Smooth muscle cell (in vitro differentiated cells): ENCODE measurements at regions not wholly inside any gene's neighbourhood (a gene's known extent, or its start where the extent isn't known, plus 50 kb on each side); places are given as distances from the start of the nearest gene placed in this dataset.

Experiments
- DNase-seq: peaks from one replicate; lab custom pipeline; 2025; ENCODE audit not compliant: unreplicated experiment; lab: John Stamatoyannopoulos, UW
- H2AFZ ChIP-seq: fragments of 200-600 bp; sonication (generic); 2 replicates; pipeline ENCODE4 v1.6.0; 2016; ENCODE audit warnings: antibody characterized with exemption, low read depth, mild to moderate bottlenecking
- H3F3A ChIP-seq: fragments of 200-600 bp; sonication (generic); 2 replicates; pipeline ENCODE4 v1.6.0; 2017; ENCODE audit warnings: antibody characterized with exemption, low read depth
- H3K27ac ChIP-seq: fragments of 200-600 bp; sonication (generic); 2 replicates; pipeline ENCODE4 v1.5.1; 2016; ENCODE audit warnings: low read depth, mild to moderate bottlenecking
- H3K27me3 ChIP-seq: fragments of 200-600 bp; sonication (generic); 2 replicates; pipeline ENCODE4 v1.6.1; 2016; ENCODE audit warnings: low read depth, mild to moderate bottlenecking
- H3K36me3 ChIP-seq: fragments of 200-600 bp; sonication (generic); 2 replicates; pipeline ENCODE4 v1.5.1; 2016; ENCODE audit warnings: low read depth
- H3K4me1 ChIP-seq: fragments of 200-600 bp; sonication (generic); 2 replicates; pipeline ENCODE4 v1.5.1; 2016; ENCODE audit warnings: low read depth
- H3K4me2 ChIP-seq: fragments of 200-600 bp; sonication (generic); 2 replicates; pipeline ENCODE4 v1.6.0; 2016; ENCODE audit warnings: mild to moderate bottlenecking
- H3K4me3 ChIP-seq: fragments of 200-600 bp; sonication (generic); 2 replicates; pipeline ENCODE4 v1.5.1; 2016; ENCODE audit warnings: mild to moderate bottlenecking
- H3K79me2 ChIP-seq: fragments of 200-600 bp; sonication (generic); 2 replicates; pipeline ENCODE4 v1.6.0; 2016; ENCODE audit warnings: low read depth, mild to moderate bottlenecking
- H3K9ac ChIP-seq: fragments of 200-600 bp; sonication (generic); 2 replicates; pipeline ENCODE4 v1.6.0; 2016; ENCODE audit warnings: low read depth
- H3K9me3 ChIP-seq: fragments of 200-600 bp; sonication (generic); replicated peaks from 2 replicates; pipeline ENCODE4 v1.5.1; 2016; ENCODE audit warnings: low read depth
- H4K20me1 ChIP-seq: fragments of 200-600 bp; sonication (generic); 2 replicates; pipeline ENCODE4 v1.6.0; 2016; ENCODE audit warnings: low read depth
- CTCF ChIP-seq: fragments of 200-600 bp; sonication (generic); IDR thresholded peaks from 2 replicates; pipeline ENCODE4 v1.5.1; 2017; ENCODE audit warnings: borderline replicate concordance, mild to moderate bottlenecking, antibody characterized with exemption; ENCODE audit not compliant: insufficient read depth, poor library complexity, severe bottlenecking
- WGBS: methylation state at CpG from one replicate; pipeline ENCODE4 v1.1.7; 2016; ENCODE audit warnings: low lambda C conversion rate; 5-methylcytosine and 5-hydroxymethylcytosine counted together

- H3K9me3 ChIP-seq = no peaks in the 10 kb centered on the region
- no peak overlapping the region for H3K4me2 ChIP-seq
Measured at GRCh38 chr2:49367003-49367402, 212.7 kb upstream of the FSHR start.

GRCh38 chr2:49360407-49360767, 206.1 kb upstream of the FSHR start:
- Histone ChIP-seq H3K27me3 (no peaks in the 10 kb centered on the region), H3F3A (no peaks in the 10 kb centered on the region), H2AFZ (no peak overlapping the region), H3K4me2 (no peak overlapping the region), H4K20me1 (no peaks in the 10 kb centered on the region), H3K27ac (no peak overlapping the region), H3K4me3 (no peak overlapping the region), H3K79me2 (no peaks in the 10 kb centered on the region), H3K36me3 (no peaks in the 10 kb centered on the region), H3K4me1 (peaks cover 6% of the 10 kb centered on the region), H3K9me3 (no peaks in the 10 kb centered on the region), H3K9ac (no peak overlapping the region)
- 64% methylated on average over 2 of the region's 2 CpGs for WGBS
- DNase-seq = no peak
- no peak for TF ChIP-seq CTCF

More at GRCh38 chr2:49367003-49367402, 212.7 kb upstream of the FSHR start:
- TF ChIP-seq CTCF = no peak
- Histone ChIP-seq H4K20me1 (no peaks in the 10 kb centered on the region), H3K4me1 (no peaks in the 10 kb centered on the region), H3K79me2 (no peaks in the 10 kb centered on the region), H3K36me3 (no peaks in the 10 kb centered on the region), H2AFZ (no peak overlapping the region), H3K9ac (no peak overlapping the region), H3K4me3 (no peak overlapping the region), H3F3A (no peaks in the 10 kb centered on the region), H3K27ac (no peak overlapping the region), H3K27me3 (no peaks in the 10 kb centered on the region)
- no peak for DNase-seq

- Histone ChIP-seq H3K4me3 (no peak overlapping the region), H3K9ac (no peak overlapping the region), H3K4me2 (no peak overlapping the region), H3K36me3 (no peaks in the 10 kb centered on the region), H4K20me1 (no peaks in the 10 kb centered on the region), H3K27ac (no peak overlapping the region), H3K9me3 (no peaks in the 10 kb centered on the region), H3F3A (no peaks in the 10 kb centered on the region), H3K27me3 (no peaks in the 10 kb centered on the region), H2AFZ (no peak overlapping the region), H3K4me1 (peaks cover 6% of the 10 kb centered on the region), H3K79me2 (no peaks in the 10 kb centered on the region)
- no peak for DNase-seq
- no peak for TF ChIP-seq CTCF
- whole genome bisulfite sequencing = 51% methylated on average over 2 of the region's 2 CpGs
Measured at GRCh38 chr2:49359721-49360406, 205.5 kb upstream of the FSHR start.

GRCh38 chr2:49355611-49356010, 201.3 kb upstream of the FSHR start:
- Histone ChIP-seq H3F3A (no peaks in the 10 kb centered on the region), H4K20me1 (no peaks in the 10 kb centered on the region), H3K36me3 (no peaks in the 10 kb centered on the region), H3K4me1 (peaks cover 6% of the 10 kb centered on the region), H3K27me3 (no peaks in the 10 kb centered on the region), H3K9ac (no peak overlapping the region), H3K9me3 (no peaks in the 10 kb centered on the region), H3K79me2 (no peaks in the 10 kb centered on the region), H3K4me3 (no peak overlapping the region), H3K4me2 (no peak overlapping the region), H3K27ac (no peak overlapping the region), H2AFZ (no peak overlapping the region)
- TF ChIP-seq CTCF = no peak
- no peak for DNase-seq
